ENCODE measurements at regions not wholly inside any gene's neighbourhood (a gene's known extent, or its start where the extent isn't known, plus 50 kb on each side); places are given as distances from the start of the nearest gene placed in this dataset.

- no peaks in the 10 kb centered on the region for H3K36me3 ChIP-seq (ENCODE audit: insufficient read depth, low read length)
- TF ChIP-seq EZH2 (IDR thresholded peaks at IDR 0.05; ENCODE audit: borderline replicate concordance, insufficient read depth, low read length, poor library complexity, severe bottlenecking) (no peak), REST (IDR thresholded peaks at IDR 0.05; ENCODE audit: borderline replicate concordance) (no peak), EP300 (conservative IDR thresholded peaks at IDR 0.05; ENCODE audit: poor library complexity, severe bottlenecking) (no peak), RAD21 (conservative IDR thresholded peaks at IDR 0.05) (no peak), MXI1 (conservative IDR thresholded peaks at IDR 0.05; ENCODE audit: poor library complexity, severe bottlenecking) (no peak), SMC3 (conservative IDR thresholded peaks at IDR 0.05; ENCODE audit: poor library complexity) (no peak), CTCF (IDR thresholded peaks at IDR 0.05; ENCODE audit: poor library complexity, severe bottlenecking) (no peak), POLR2AphosphoS5 (IDR thresholded peaks at IDR 0.05) (no peak), TAF1 (IDR thresholded peaks at IDR 0.05; ENCODE audit: low read depth) (no peak)
- H4K20me1 ChIP-seq (ENCODE audit: insufficient read depth), result no peaks in the 10 kb centered on the region
- no peak overlapping the region for H3K4me3 ChIP-seq (ENCODE audit: low read length)
- no peaks in the 10 kb centered on the region for H3K79me2 ChIP-seq (replicated peaks; ENCODE audit: insufficient read depth, low read length)
- no peak overlapping the region for H3K4me2 ChIP-seq (ENCODE audit: low read length)
- H2AFZ ChIP-seq (ENCODE audit: low read depth, low read length), result no peak overlapping the region
- no peaks in the 10 kb centered on the region for H3K9me3 ChIP-seq (ENCODE audit: low read length)
- no peak overlapping the region for H3K9ac ChIP-seq (ENCODE audit: low read length)
- no peaks in the 10 kb centered on the region for H3K27me3 ChIP-seq (ENCODE audit: insufficient read depth, low read depth, low read length)
- H3K27ac ChIP-seq (ENCODE audit: low read length), result no peak overlapping the region
- H3F3A ChIP-seq (ENCODE audit: insufficient read depth, low read length, poor library complexity, severe bottlenecking), result no peaks in the 10 kb centered on the region
- H3K9me2 ChIP-seq (ENCODE audit: insufficient read depth, low read length), result no peaks in the 10 kb centered on the region
These were observed 81.1 kb upstream of the SLC12A2 start for GRCh38 chr5:128002425-128002824.

- no peaks in the 10 kb centered on the region for H3K9me3 ChIP-seq (ENCODE audit: low read length)
- no peak overlapping the region for H2AFZ ChIP-seq (ENCODE audit: low read depth, low read length)
- no peak overlapping the region for H3K4me3 ChIP-seq (ENCODE audit: low read length)
- H3K4me2 ChIP-seq (ENCODE audit: low read length), result no peak overlapping the region
- H4K20me1 ChIP-seq (ENCODE audit: insufficient read depth), result no peaks in the 10 kb centered on the region
- H3K27me3 ChIP-seq (ENCODE audit: insufficient read depth, low read depth, low read length), result no peaks in the 10 kb centered on the region
- no peaks in the 10 kb centered on the region for H3F3A ChIP-seq (ENCODE audit: insufficient read depth, low read length, poor library complexity, severe bottlenecking)
- H3K36me3 ChIP-seq (ENCODE audit: insufficient read depth, low read length), result no peaks in the 10 kb centered on the region
- H3K9ac ChIP-seq (ENCODE audit: low read length), result no peak overlapping the region
- TF ChIP-seq MXI1 (conservative IDR thresholded peaks at IDR 0.05; ENCODE audit: poor library complexity, severe bottlenecking) (no peak), REST (IDR thresholded peaks at IDR 0.05; ENCODE audit: borderline replicate concordance) (no peak), CTCF (IDR thresholded peaks at IDR 0.05; ENCODE audit: poor library complexity, severe bottlenecking) (no peak), EP300 (conservative IDR thresholded peaks at IDR 0.05; ENCODE audit: poor library complexity, severe bottlenecking) (no peak), SMC3 (conservative IDR thresholded peaks at IDR 0.05; ENCODE audit: poor library complexity) (no peak), TAF1 (IDR thresholded peaks at IDR 0.05; ENCODE audit: low read depth) (no peak), RAD21 (conservative IDR thresholded peaks at IDR 0.05) (no peak), EZH2 (IDR thresholded peaks at IDR 0.05; ENCODE audit: borderline replicate concordance, insufficient read depth, low read length, poor library complexity, severe bottlenecking) (no peak), POLR2AphosphoS5 (IDR thresholded peaks at IDR 0.05) (no peak)
- no peaks in the 10 kb centered on the region for H3K9me2 ChIP-seq (ENCODE audit: insufficient read depth, low read length)
- no peak overlapping the region for H3K27ac ChIP-seq (ENCODE audit: low read length)
- no peaks in the 10 kb centered on the region for H3K79me2 ChIP-seq (replicated peaks; ENCODE audit: insufficient read depth, low read length)
These were observed 75.6 kb upstream of the SLC12A2 start for GRCh38 chr5:128007939-128008338.
